ENCODE measurements at regions not wholly inside any gene's neighbourhood (a gene's known extent, or its start where the extent isn't known, plus 50 kb on each side); places are given as distances from the start of the nearest gene placed in this dataset.
"Not testable (repeated sequence)": the region's sequence is repeated elsewhere in the genome, so short reads cannot be mapped to it uniquely, and the experiment has no call there.

GRCh38 chr4:157776930-157777528 lies 395.8 kb downstream of the GASK1B start:
- no peak for DNase-seq

GRCh38 chr4:157775971-157776370 lies 396.9 kb downstream of the GASK1B start:
- DNase-seq: no peak

- DNase-seq: no peak
Measured at GRCh38 chr4:157772907-157773306, 399.9 kb downstream of the GASK1B start.

GRCh38 chr4:157768419-157768818 lies 404.4 kb downstream of the GASK1B start:
- no peak for DNase-seq

- no peak for DNase-seq
Measured at GRCh38 chr4:157763490-157763889, 409.3 kb downstream of the GASK1B start.

- no peak for DNase-seq
Measured at GRCh38 chr4:157754410-157754809, 418.4 kb downstream of the GASK1B start.

GRCh38 chr4:157751631-157752030 lies 421.2 kb downstream of the GASK1B start:
- no peak for DNase-seq

- no peak for DNase-seq
Measured at GRCh38 chr4:157741642-157742041, 431.2 kb downstream of the GASK1B start.

GRCh38 chr4:157739242-157739641 lies 433.6 kb downstream of the GASK1B start:
- DNase-seq: no peak

GRCh38 chr4:157728215-157728614 lies 444.6 kb downstream of the GASK1B start:
- no peak for DNase-seq

GRCh38 chr4:157727163-157727562 lies 445.7 kb downstream of the GASK1B start:
- no peak for DNase-seq

- DNase-seq: no peak
Measured at GRCh38 chr4:157722146-157722545, 450.7 kb downstream of the GASK1B start.

GRCh38 chr4:157713342-157713741 lies 459.5 kb downstream of the GASK1B start:
- DNase-seq: no peak

- no peak for DNase-seq
Measured at GRCh38 chr4:157706155-157706554, 466.7 kb downstream of the GASK1B start.

GRCh38 chr4:157702831-157703230 lies 470.0 kb downstream of the GASK1B start:
- DNase-seq: no peak

- no peak for DNase-seq
Measured at GRCh38 chr4:157701695-157701994, 471.2 kb downstream of the GASK1B start.

- DNase-seq: no peak
Measured at GRCh38 chr4:157700898-157701694, 471.7 kb downstream of the GASK1B start.

- no peak for DNase-seq
Measured at GRCh38 chr4:157689476-157689875, 468.9 kb downstream of the GRIA2 start.

GRCh38 chr4:157687971-157688370 lies 467.4 kb downstream of the GRIA2 start:
- no peak for DNase-seq

- not testable (repeated sequence) for DNase-seq
Measured at GRCh38 chr4:157679326-157679725, 458.8 kb downstream of the GRIA2 start.

GRCh38 chr4:157678478-157678877 lies 457.9 kb downstream of the GRIA2 start:
- no peak for DNase-seq

GRCh38 chr4:157674699-157675098 lies 454.2 kb downstream of the GRIA2 start:
- no peak for DNase-seq

GRCh38 chr4:157667836-157668235 lies 447.3 kb downstream of the GRIA2 start:
- no peak for DNase-seq

- no peak for DNase-seq
Measured at GRCh38 chr4:157664726-157665125, 444.2 kb downstream of the GRIA2 start.

Data from activated CD4-positive, alpha-beta T cell treated with anti-CD3 and anti-CD28 coated beads for 4 hours (primary cell).